Pulmonary artery endothelial cell (primary cell): ENCODE measurements at regions not wholly inside any gene's neighbourhood (a gene's known extent, or its start where the extent isn't known, plus 50 kb on each side); places are given as distances from the start of the nearest gene placed in this dataset.
A peak's percentile ranks its signal among the peaks of the same experiment; 100 is the strongest.
"Not testable (repeated sequence)": the region's sequence is repeated elsewhere in the genome, so short reads cannot be mapped to it uniquely, and the experiment has no call there.

ENCODE experiments used
- DNase-seq: peaks from one replicate; pipeline ENCODE4 v3.0.0-alpha.2; 2011; ENCODE audit warnings: low read depth, low spot score

DNA sequence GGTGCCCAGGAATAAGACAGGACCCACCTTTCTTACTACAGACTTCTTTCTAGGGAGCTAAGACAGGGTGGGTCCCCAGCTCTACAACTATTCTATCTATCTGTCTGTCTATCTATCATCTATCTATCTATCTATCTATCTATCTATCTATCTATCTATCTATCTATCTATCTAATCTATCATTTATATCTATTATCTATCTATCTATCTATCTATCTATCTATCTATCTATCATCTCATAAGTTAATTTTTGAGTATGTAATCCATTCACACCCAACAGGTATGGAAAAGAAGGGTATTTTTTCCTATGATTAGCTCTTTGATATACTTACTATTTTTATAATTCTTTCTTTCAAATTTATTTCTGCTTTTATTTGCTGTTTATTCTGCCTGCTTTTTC, 55.9 kb downstream of the BAMBI start:
- DNase-seq = no peak

- no peak for DNase-seq
Observed at GRCh38 chr10:28733647-28734046, 56.3 kb downstream of the BAMBI start.

- DNase-seq = peak; percentile 61
Observed at GRCh38 chr10:28734938-28735759, 57.8 kb downstream of the BAMBI start.

GRCh38 chr10:28737096-28737495, 59.8 kb downstream of the BAMBI start:
- DNase-seq = no peak

GRCh38 chr10:28738200-28738599, 60.9 kb downstream of the BAMBI start:
- no peak for DNase-seq

DNA sequence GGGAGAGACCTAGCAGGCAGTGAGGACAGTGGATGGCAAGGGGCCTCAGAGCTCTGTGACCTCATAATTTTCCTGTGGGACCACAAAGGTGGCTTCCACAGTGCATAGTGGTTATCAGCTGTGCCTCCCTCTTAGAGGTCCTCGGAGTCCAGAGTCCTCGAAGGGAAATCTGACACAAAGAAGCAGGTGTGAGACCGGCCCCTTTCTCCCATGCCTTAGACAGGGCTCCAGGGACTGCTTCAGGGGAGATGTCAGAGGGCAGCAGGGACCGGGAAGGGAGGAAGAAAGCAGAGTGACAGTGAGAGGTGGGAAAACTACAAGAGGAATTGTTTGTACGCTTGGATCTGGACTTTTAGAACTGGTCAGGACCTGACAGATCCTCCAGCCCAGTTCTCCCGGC, 66.3 kb downstream of the BAMBI start:
- DNase-seq = no peak

GRCh38 chr10:28744069-28744768, 66.9 kb downstream of the BAMBI start:
- no peak for DNase-seq

DNA sequence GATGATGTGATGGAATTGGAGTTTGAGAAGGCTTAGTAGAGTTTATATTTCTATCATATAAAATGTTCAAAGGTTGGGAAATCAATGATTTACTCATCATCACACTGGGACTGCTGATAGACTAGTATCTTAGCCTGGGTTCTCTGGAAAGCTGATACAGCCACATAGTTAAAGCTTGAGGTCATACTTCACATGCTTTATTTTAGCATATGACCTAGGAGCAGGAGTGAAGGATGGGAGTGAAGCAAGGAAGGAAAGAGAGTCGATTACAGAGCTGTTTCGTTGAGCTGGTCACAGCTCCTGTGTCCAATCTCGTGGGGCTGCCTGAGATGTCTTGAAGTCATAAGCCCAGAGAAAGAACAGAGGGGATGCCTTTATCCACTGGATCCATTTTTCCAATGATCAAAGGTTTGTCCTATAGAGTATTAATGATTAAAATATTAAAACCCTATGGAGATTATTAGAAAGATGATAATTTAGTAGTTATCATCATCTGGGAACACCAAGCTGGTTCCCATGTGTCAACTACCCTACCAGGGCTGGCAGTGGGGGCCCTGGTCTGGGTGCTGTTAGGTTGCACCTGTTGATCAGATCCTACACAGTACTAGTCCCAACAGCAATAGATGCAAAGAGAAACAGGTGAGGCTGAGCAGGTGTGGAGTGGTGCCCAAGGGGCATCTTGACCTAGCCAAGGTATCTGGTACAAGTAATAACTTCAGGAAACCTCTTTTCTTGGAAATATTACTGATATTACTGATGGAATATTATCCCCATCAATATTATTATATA, 77.8 kb downstream of the BAMBI start:
- DNase-seq = no peak

- DNase-seq = no peak
Observed at GRCh38 chr10:28761084-28761846, 83.9 kb downstream of the BAMBI start.

- no peak for DNase-seq
Observed at GRCh38 chr10:28763471-28764170, 86.3 kb downstream of the BAMBI start.

GRCh38 chr10:28765641-28766040, 88.3 kb downstream of the BAMBI start:
- no peak for DNase-seq

DNA sequence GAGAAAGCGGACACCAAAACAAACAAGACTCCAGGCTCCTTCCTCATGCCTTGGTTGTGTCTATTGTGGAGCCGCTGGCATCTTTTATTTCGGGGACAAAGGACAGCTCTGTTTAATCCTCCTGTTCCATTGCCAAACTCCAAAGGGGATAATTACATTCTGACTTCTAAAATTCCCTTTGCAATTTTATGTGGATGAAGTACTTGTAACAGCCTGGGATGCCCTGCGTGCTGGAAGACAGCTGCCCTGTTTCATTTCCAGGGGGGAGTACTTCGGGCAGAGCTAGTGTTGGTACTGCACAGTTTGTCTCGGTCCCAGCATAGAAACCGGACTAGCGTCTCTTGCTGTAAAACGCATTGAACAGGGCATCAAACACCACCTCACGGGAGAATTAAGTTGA, 90.9 kb downstream of the BAMBI start:
- DNase-seq = no peak

GRCh38 chr10:28769091-28769604, 91.8 kb downstream of the BAMBI start:
- DNase-seq = no peak

DNA sequence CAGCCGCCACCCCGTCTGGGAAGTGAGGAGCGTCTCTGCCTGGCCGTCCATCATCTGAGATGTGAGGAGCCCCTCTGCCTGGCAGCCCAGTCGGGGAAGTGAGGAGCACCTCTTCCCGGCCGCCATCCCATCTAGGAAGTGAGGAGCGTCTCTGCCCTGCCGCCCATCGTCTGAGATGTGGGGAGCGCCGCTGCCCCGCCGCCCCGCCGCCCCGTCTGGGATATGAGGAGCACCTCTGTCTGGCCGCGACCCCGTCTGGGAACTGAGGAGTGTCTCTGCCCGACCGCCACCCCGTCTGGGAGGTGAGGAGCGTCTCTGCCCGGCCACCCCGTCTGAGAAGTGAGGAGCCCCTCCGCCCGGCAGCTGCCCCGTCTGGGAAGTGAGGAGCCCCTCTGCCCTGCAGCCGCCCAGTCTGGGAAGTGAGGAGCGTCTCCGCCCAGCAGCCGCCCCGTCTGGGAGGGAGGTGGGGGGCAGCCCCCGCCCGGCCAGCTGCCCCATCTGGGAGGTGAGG, 94.3 kb downstream of the BAMBI start:
- DNase-seq = not testable (repeated sequence)

DNA sequence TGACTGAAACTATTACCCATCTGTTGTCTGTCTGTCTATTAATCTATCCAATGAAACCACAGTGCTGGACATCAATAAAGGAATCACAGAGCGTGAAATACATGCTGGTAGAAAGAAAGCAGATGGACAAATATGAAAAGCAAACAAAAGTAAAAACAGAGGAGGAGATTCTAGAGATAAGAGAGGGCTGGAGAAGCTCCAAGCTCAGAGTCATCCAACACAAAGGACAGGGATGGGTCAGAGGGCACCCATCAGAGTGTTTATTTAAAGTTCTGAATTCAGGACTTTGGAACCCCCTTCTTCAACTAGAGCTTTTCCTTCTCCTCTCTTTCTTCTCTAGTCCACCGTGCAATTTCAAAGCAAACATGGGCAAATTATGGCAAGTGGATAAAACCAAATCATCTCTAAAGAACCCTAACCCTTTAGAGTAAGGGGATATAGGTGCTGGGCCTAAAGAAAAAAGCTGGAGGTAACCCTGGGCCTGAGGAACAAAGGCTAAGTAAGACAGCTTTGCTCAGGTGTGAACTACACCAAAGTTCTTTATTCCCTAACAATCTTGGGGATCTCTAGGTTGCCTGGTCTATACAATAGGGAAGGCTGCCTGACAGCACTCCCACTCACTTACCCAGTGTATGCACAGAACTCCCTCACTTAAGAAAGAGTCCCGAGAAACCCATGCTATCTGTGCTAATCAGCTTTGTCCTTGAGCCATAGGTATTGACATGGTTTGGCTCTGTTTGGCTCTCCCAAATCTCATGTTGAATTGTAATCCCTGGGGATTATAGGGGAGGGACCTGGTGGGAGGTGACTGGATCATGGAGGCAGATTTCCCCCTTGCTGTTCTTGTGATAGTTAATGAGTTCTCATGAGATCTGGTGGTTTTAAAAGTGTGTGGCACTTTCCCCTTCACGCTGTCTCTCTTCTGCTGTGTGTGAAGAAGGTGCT, 97.0 kb downstream of the BAMBI start:
- DNase-seq = no peak

DNA sequence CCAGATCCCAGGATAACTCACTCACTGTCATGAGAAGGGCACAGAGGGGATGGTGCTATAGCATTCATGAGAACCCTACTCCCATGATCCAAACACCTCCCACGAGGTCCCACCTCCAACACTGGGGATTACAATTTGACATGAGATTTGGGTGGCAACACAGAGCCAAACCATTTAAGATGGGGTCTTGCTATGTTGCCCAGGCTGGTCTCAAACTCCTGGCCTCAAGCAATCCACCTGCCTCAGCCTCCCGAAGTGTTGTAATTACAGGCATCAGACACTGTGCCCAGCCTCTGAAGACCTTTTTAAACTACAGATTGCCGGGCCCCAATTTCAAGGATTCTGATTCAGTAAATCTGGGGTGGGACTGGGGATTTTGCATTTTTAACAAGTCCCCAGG, 98.5 kb downstream of the BAMBI start:
- no peak for DNase-seq

GRCh38 chr10:28776519-28776918, 99.2 kb downstream of the BAMBI start:
- DNase-seq = no peak

DNA sequence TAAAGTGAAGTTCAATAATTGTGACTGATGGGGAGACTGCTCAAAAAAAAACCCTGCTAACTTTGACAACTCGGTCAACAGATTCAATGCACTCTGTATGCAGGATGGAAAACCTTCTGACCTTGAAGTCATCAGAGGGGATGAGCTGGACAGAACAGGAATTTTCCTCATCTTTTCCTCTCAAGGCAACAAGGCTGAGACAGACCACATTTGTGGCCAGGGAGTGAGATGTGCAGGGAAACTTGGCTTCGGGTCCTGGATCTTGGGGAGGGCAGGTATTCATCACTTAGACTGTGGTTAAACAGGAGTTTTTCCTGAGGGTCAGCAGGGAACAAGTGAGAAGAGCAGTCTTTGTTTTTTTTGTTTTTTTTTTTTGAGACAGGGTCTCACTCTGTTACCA, 100.6 kb downstream of the BAMBI start:
- DNase-seq = no peak

DNA sequence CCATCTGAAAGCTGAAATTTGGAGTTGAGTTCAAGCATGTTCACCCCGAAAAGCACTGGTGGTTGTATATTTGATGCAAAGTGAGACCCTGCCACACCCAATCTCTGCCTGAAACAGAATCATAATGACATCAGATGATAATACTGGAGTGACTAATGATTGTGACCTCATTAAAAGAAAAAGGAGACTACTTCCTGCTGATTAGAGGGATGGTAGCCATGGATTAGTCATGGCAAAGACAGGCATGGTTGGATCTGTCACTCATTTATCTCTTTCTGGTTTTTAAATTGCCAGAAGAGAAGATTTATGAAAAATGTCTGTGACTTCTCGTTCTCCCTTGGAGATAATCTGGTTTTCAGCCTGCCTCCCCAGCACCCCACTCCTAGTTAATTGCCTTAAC, 101.2 kb downstream of the BAMBI start:
- no peak for DNase-seq
